K562 (cell line): ENCODE measurements at regions not wholly inside any gene's neighbourhood (a gene's known extent, or its start where the extent isn't known, plus 50 kb on each side); places are given as distances from the start of the nearest gene placed in this dataset.

ENCODE experiments used
- MGA ChIP-seq: fragments of 450-650 bp; IDR thresholded peaks from 2 replicates; pipeline ENCODE4 v1.6.1; 2016; ENCODE audit warnings: mild to moderate bottlenecking, moderate library complexity
- TF ChIP-seq, protein P1 (sequence below): sonication (generic); formaldehyde crosslinking; IDR thresholded peaks from 2 replicates; pipeline ENCODE4 v1.8.0; 2022; ENCODE audit warnings: mild to moderate bottlenecking, missing genetic modification reagents

- no peak for TF ChIP-seq MGA
- TF ChIP-seq, protein P1, sequence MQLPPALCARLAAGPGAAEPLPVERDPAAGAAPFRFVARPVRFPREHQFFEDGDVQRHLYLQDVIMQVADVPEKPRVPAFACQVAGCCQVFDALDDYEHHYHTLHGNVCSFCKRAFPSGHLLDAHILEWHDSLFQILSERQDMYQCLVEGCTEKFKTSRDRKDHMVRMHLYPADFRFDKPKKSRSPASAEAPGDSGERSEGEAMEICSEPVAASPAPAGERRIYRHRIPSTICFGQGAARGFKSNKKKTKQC (CRISPR knock-in tag) = no peak
Observed at GRCh38 chr1:199071080-199071479, 432.2 kb downstream of the PTPRC start (continued).
